Panc1 (cell line): ENCODE measurements at regions not wholly inside any gene's neighbourhood (a gene's known extent, or its start where the extent isn't known, plus 50 kb on each side); places are given as distances from the start of the nearest gene placed in this dataset.

Experiments used
- ATAC-seq: fragments of 200-7000 bp; cut with Tn5 transposase; 2 replicates; pipeline ENCODE4 v1.9.1; 2020; ENCODE audit warnings: mild to moderate bottlenecking, moderate library complexity
- BruUV-seq: library from RNA; stranded (reverse); fragments of 400-500 nt; replicated peaks from 2 replicates; lab custom pipeline; 2021; lab: Mats Ljungman, UMichigan
- CTCF ChIA-PET: fragments of 300-600 bp; sonication (Branson Sonifier 250); formaldehyde crosslinking; loops from one replicate; lab custom pipeline; 2022; ENCODE audit warnings: antibody characterized with exemption; lab: Charles Lee
- POLR2A ChIA-PET: fragments of 300-600 bp; sonication (Branson Sonifier 250); formaldehyde crosslinking; loops from one replicate; lab custom pipeline; 2022; ENCODE audit warnings: antibody characterized with exemption; lab: Charles Lee
- DNase-seq: peaks from one replicate; pipeline ENCODE4 v3.0.0-alpha.2; 2010; ENCODE audit warnings: low read depth, low spot score
- H3K27ac ChIP-seq: 2 replicates; pipeline ENCODE4 v1.5.1; 2011; ENCODE audit warnings: mild to moderate bottlenecking, low read length, inconsistent platforms
- H3K27me3 ChIP-seq: fragments of 200-500 bp; sonication (Bioruptor generic); 2 replicates; pipeline ENCODE4 v1.6.0; 2014; ENCODE audit warnings: low read length, inconsistent platforms; ENCODE audit not compliant: control insufficient read depth, insufficient read depth
- H3K36me3 ChIP-seq: fragments of 200-500 bp; sonication (Bioruptor generic); 2 replicates; pipeline ENCODE4 v1.5.1; 2014; ENCODE audit warnings: inconsistent platforms, mild to moderate bottlenecking, low read length, moderate library complexity; ENCODE audit not compliant: control insufficient read depth, insufficient read depth
- H3K4me1 ChIP-seq: 2 replicates; pipeline ENCODE4 v1.5.1; 2011; ENCODE audit warnings: inconsistent platforms, mild to moderate bottlenecking, low read length, moderate library complexity; ENCODE audit not compliant: control insufficient read depth, insufficient read depth
- H3K4me3 ChIP-seq, 2 experiments: 2 replicates each; pipeline ENCODE4 v1.5.1; 2011 to 2012; ENCODE audit warnings: low read depth in 2 of 2, low read length in 2 of 2, mild to moderate bottlenecking in 2 of 2, inconsistent platforms in 1 of 2, moderate library complexity in 1 of 2
- H3K9me3 ChIP-seq: fragments of 200-500 bp; sonication (Bioruptor generic); 2 replicates; pipeline ENCODE4 v1.5.1; 2014; ENCODE audit warnings: low read depth, mild to moderate bottlenecking, inconsistent platforms, low read length, moderate library complexity; ENCODE audit not compliant: control insufficient read depth, insufficient read depth
- CTCF ChIP-seq: fragments of 450-650 bp; IDR thresholded peaks from 2 replicates; pipeline ENCODE4 v1.5.1; 2017; ENCODE audit warnings: mild to moderate bottlenecking
- POLR2AphosphoS5 ChIP-seq: IDR thresholded peaks from 2 replicates; pipeline ENCODE4 v1.6.1; 2012; ENCODE audit warnings: mild to moderate bottlenecking, low read depth, low read length, moderate library complexity
- REST ChIP-seq, 2 experiments: IDR thresholded peaks; 2 replicates each; pipeline ENCODE4 v1.6.1; 2011 to 2012; ENCODE audit warnings: low read depth in 2 of 2, control low read depth in 1 of 2, low read length in 1 of 2, mild to moderate bottlenecking in 1 of 2, moderate library complexity in 1 of 2; ENCODE audit not compliant: insufficient read depth in 1 of 2
- SIN3A ChIP-seq: IDR thresholded peaks from 2 replicates; pipeline ENCODE4 v1.6.1; 2012; ENCODE audit warnings: low read depth, mild to moderate bottlenecking, low read length, moderate library complexity, borderline replicate concordance; ENCODE audit not compliant: insufficient read depth
- TCF7L2 ChIP-seq: IDR thresholded peaks from 2 replicates; pipeline ENCODE4 v1.6.1; 2011; ENCODE audit warnings: mild to moderate bottlenecking, low read depth, low read length, inconsistent platforms
- in situ Hi-C: cut with HindIII; loops from 2 replicates; pipeline ENCODE4 v1.10.0; 2016; ENCODE audit warnings: low sequenced_read_pairs, low pct_unique_long_range_greater_than_20kb
- intact Hi-C: fragments of 100-400 bp; cut with micrococcal nuclease; formaldehyde crosslinking; loops from one replicate; pipeline ENCODE4 v1.10.0; 2022; ENCODE audit not compliant: unreplicated experiment

- H3K9me3 ChIP-seq = no peaks in the 10 kb centered on the region
- no TSS peak for BruUV-seq
- H3K4me3 ChIP-seq = no peak overlapping the region
- ChIA-PET POLR2A (no interaction called here), CTCF (no interaction called here)
- H3K27me3 ChIP-seq = no peaks in the 10 kb centered on the region
- in situ Hi-C loops (no loop called here), intact Hi-C loops (no loop called here)
- H3K36me3 ChIP-seq = no peaks in the 10 kb centered on the region
- no peak for TF ChIP-seq TCF7L2
- TF ChIP-seq REST (IDR thresholded peaks at IDR 0.05; ENCODE audit: insufficient read depth in 1 of 2, low read depth in 2 of 2, low read length in 1 of 2) = no peak
- TF ChIP-seq CTCF = no peak
- TF ChIP-seq POLR2AphosphoS5 = no peak
- TF ChIP-seq SIN3A = no peak
- no peak for DNase-seq
- no peak for ATAC-seq
- no peak overlapping the region for H3K27ac ChIP-seq
- no peaks in the 10 kb centered on the region for H3K4me1 ChIP-seq
These were observed 496.9 kb upstream of the LRRC7 start for GRCh38 chr1:69070660-69071373.

GRCh38 chr1:69073176-69073575 lies 494.5 kb upstream of the LRRC7 start:
- DNase-seq (no peak), ATAC-seq (no peak)
- no TSS peak for BruUV-seq
- no peaks in the 10 kb centered on the region for H3K4me1 ChIP-seq
- CTCF ChIA-PET = no interaction called here
- no peaks in the 10 kb centered on the region for H3K27me3 ChIP-seq
- H3K36me3 ChIP-seq = no peaks in the 10 kb centered on the region
- H3K4me3 ChIP-seq = no peak overlapping the region
- H3K27ac ChIP-seq = no peak overlapping the region
- H3K9me3 ChIP-seq = no peaks in the 10 kb centered on the region
- intact Hi-C loops = no loop called here
- TF ChIP-seq SIN3A (no peak), TCF7L2 (no peak)
- POLR2A ChIA-PET = no interaction called here
- in situ Hi-C loops = no loop called here

GRCh38 chr1:69076631-69077030 lies 491.1 kb upstream of the LRRC7 start:
- CTCF ChIA-PET = no interaction called here

More at GRCh38 chr1:69076631-69077030, 491.1 kb upstream of the LRRC7 start:
- no peaks in the 10 kb centered on the region for H3K4me1 ChIP-seq
- H3K9me3 ChIP-seq = no peaks in the 10 kb centered on the region
- POLR2A ChIA-PET = no interaction called here
- no peaks in the 10 kb centered on the region for H3K36me3 ChIP-seq
- TF ChIP-seq REST (IDR thresholded peaks at IDR 0.05; ENCODE audit: insufficient read depth in 1 of 2, low read depth in 2 of 2, low read length in 1 of 2) = no peak
- TF ChIP-seq CTCF = no peak
- no peak for TF ChIP-seq POLR2AphosphoS5
- TF ChIP-seq SIN3A = no peak
- TF ChIP-seq TCF7L2 = no peak
- ATAC-seq (no peak), DNase-seq (no peak)
- no TSS peak for BruUV-seq
- in situ Hi-C loops (no loop called here), intact Hi-C loops (no loop called here)
- no peak overlapping the region for H3K4me3 ChIP-seq
- H3K27ac ChIP-seq = no peak overlapping the region
- no peaks in the 10 kb centered on the region for H3K27me3 ChIP-seq
